Skeletal muscle satellite cell (primary cell): ENCODE measurements at regions not wholly inside any gene's neighbourhood (a gene's known extent, or its start where the extent isn't known, plus 50 kb on each side); places are given as distances from the start of the nearest gene placed in this dataset.
"Not testable (repeated sequence)": the region's sequence is repeated elsewhere in the genome, so short reads cannot be mapped to it uniquely, and the experiment has no call there.

ENCODE experiments used
- H3K27me3 ChIP-seq: 2 replicates; pipeline ENCODE4 v1.7.0; 2013; ENCODE audit warnings: low read length; ENCODE audit not compliant: control insufficient read depth, insufficient read depth
- H3K36me3 ChIP-seq: 2 replicates; pipeline ENCODE4 v1.7.0; 2013; ENCODE audit warnings: mild to moderate bottlenecking, control low read depth, low read length; ENCODE audit not compliant: insufficient read depth
- H3K4me1 ChIP-seq: 2 replicates; pipeline ENCODE4 v1.7.0; 2013; ENCODE audit warnings: low read length; ENCODE audit not compliant: control insufficient read depth, insufficient read depth
- H3K4me2 ChIP-seq: 2 replicates; pipeline ENCODE4 v1.7.0; 2013; ENCODE audit warnings: mild to moderate bottlenecking, low read length
- H3K4me3 ChIP-seq: 2 replicates; pipeline ENCODE4 v1.7.0; 2013; ENCODE audit warnings: low read length
- H3K9ac ChIP-seq: 2 replicates; pipeline ENCODE4 v1.7.0; 2013; ENCODE audit warnings: mild to moderate bottlenecking, low read depth, low read length, moderate library complexity
- H3K9me3 ChIP-seq: replicated peaks from 2 replicates; pipeline ENCODE4 v1.7.0; 2013; ENCODE audit warnings: mild to moderate bottlenecking, control low read depth, low read length

- H3K4me1 ChIP-seq = peaks cover 12% of the 10 kb centered on the region
These were observed 263.5 kb upstream of the PLGLB2 start for GRCh38 chr2:87484363-87484762.

GRCh38 chr2:87485455-87485854 is 262.4 kb upstream of the PLGLB2 start:
- peak overlapping the region; percentile 60 for H3K4me2 ChIP-seq
- H3K9me3 ChIP-seq, H3K4me3 ChIP-seq, H3K9ac ChIP-seq, H3K36me3 ChIP-seq, H3K27me3 ChIP-seq: not testable (repeated sequence)
- H3K4me1 ChIP-seq = peaks cover 12% of the 10 kb centered on the region

More at GRCh38 chr2:87484363-87484762, 263.5 kb upstream of the PLGLB2 start:
- H3K9ac ChIP-seq, H3K9me3 ChIP-seq, H3K27me3 ChIP-seq, H3K4me2 ChIP-seq, H3K4me3 ChIP-seq, H3K36me3 ChIP-seq: not testable (repeated sequence)

GRCh38 chr2:87485884-87486283 is 262.0 kb upstream of the PLGLB2 start:
- H3K9ac ChIP-seq, H3K27me3 ChIP-seq, H3K4me3 ChIP-seq, H3K9me3 ChIP-seq, H3K36me3 ChIP-seq: not testable (repeated sequence)
- Histone ChIP-seq H3K4me2 (peak overlapping the region; percentile 60), H3K4me1 (peaks cover 12% of the 10 kb centered on the region)

- not testable (repeated sequence) for H3K4me3 ChIP-seq, H3K9ac ChIP-seq, H3K27me3 ChIP-seq, H3K9me3 ChIP-seq, H3K36me3 ChIP-seq
- peak overlapping the region; percentile 47 for H3K4me2 ChIP-seq
- H3K4me1 ChIP-seq = peaks cover 12% of the 10 kb centered on the region
These were observed 261.5 kb upstream of the PLGLB2 start for GRCh38 chr2:87486413-87486812.

- H3K36me3 ChIP-seq, H3K27me3 ChIP-seq, H3K9ac ChIP-seq, H3K4me2 ChIP-seq, H3K9me3 ChIP-seq, H3K4me3 ChIP-seq: not testable (repeated sequence)
- H3K4me1 ChIP-seq = peaks cover 12% of the 10 kb centered on the region
These were observed 259.9 kb upstream of the PLGLB2 start for GRCh38 chr2:87488021-87488420.

- H3K36me3 ChIP-seq, H3K4me2 ChIP-seq, H3K9ac ChIP-seq, H3K4me3 ChIP-seq, H3K27me3 ChIP-seq, H3K9me3 ChIP-seq: not testable (repeated sequence)
- peaks cover 12% of the 10 kb centered on the region for H3K4me1 ChIP-seq
These were observed 258.9 kb upstream of the PLGLB2 start for GRCh38 chr2:87488991-87489390.

GRCh38 chr2:87494846-87495245 is 253.0 kb upstream of the PLGLB2 start:
- not testable (repeated sequence) for H3K4me3 ChIP-seq, H3K36me3 ChIP-seq, H3K27me3 ChIP-seq, H3K4me2 ChIP-seq, H3K9me3 ChIP-seq, H3K9ac ChIP-seq
- H3K4me1 ChIP-seq = peaks cover 10% of the 10 kb centered on the region

- not testable (repeated sequence) for H3K4me2 ChIP-seq, H3K36me3 ChIP-seq, H3K9me3 ChIP-seq, H3K4me3 ChIP-seq, H3K27me3 ChIP-seq, H3K9ac ChIP-seq
- peaks cover 16% of the 10 kb centered on the region for H3K4me1 ChIP-seq
These were observed 252.4 kb upstream of the PLGLB2 start for GRCh38 chr2:87495455-87495854.

GRCh38 chr2:87496036-87497006 is 251.6 kb upstream of the PLGLB2 start:
- not testable (repeated sequence) for H3K36me3 ChIP-seq, H3K4me2 ChIP-seq, H3K27me3 ChIP-seq, H3K9ac ChIP-seq, H3K4me3 ChIP-seq, H3K9me3 ChIP-seq
- H3K4me1 ChIP-seq = peaks cover 18% of the 10 kb centered on the region

- not testable (repeated sequence) for H3K4me3 ChIP-seq, H3K9ac ChIP-seq, H3K36me3 ChIP-seq, H3K9me3 ChIP-seq, H3K27me3 ChIP-seq, H3K4me2 ChIP-seq
- H3K4me1 ChIP-seq = peaks cover 18% of the 10 kb centered on the region
These were observed 250.8 kb upstream of the PLGLB2 start for GRCh38 chr2:87497135-87497534.

- peaks cover 18% of the 10 kb centered on the region for H3K4me1 ChIP-seq
- H3K4me2 ChIP-seq = peak overlapping the region; percentile 33
- not testable (repeated sequence) for H3K9me3 ChIP-seq
These were observed 250.2 kb upstream of the PLGLB2 start for GRCh38 chr2:87497700-87498099.

GRCh38 chr2:87498169-87498853 is 249.6 kb upstream of the PLGLB2 start:
- H3K36me3 ChIP-seq, H3K9me3 ChIP-seq, H3K27me3 ChIP-seq: not testable (repeated sequence)
- H3K9ac ChIP-seq = peak overlapping the region; percentile 54
- peaks cover 18% of the 10 kb centered on the region for H3K4me1 ChIP-seq
- H3K4me2 ChIP-seq = peak overlapping the region; percentile 73
- H3K4me3 ChIP-seq = peak overlapping the region; percentile 58

More at GRCh38 chr2:87497700-87498099, 250.2 kb upstream of the PLGLB2 start:
- not testable (repeated sequence) for H3K9ac ChIP-seq, H3K36me3 ChIP-seq, H3K4me3 ChIP-seq, H3K27me3 ChIP-seq
